HCT116 (cell line): ENCODE measurements at regions not wholly inside any gene's neighbourhood (a gene's known extent, or its start where the extent isn't known, plus 50 kb on each side); places are given as distances from the start of the nearest gene placed in this dataset.

Experiments
- ATAC-seq: fragments of 200-7000 bp; cut with Tn5 transposase; 2 replicates; pipeline ENCODE4 v1.9.1; 2020; ENCODE audit warnings: mild to moderate bottlenecking, moderate library complexity
- BruUV-seq: library from RNA; stranded (reverse); fragments of 400-500 nt; replicated peaks from 2 replicates; lab custom pipeline; 2021; lab: Mats Ljungman, UMichigan
- CTCF ChIA-PET: fragments of 300-600 bp; sonication (Branson Sonifier 250); formaldehyde crosslinking; loops from one replicate; lab custom pipeline; 2021; ENCODE audit warnings: antibody characterized with exemption; lab: Charles Lee
- POLR2A ChIA-PET: fragments of 300-600, 350-600 bp; sonication (Branson Sonifier 250); formaldehyde crosslinking; loops from one replicate; lab custom pipeline; 2021; ENCODE audit warnings: antibody characterized with exemption; lab: Charles Lee
- RAD21 ChIA-PET, 2 experiments: fragments of 300-600 bp; sonication (Branson Sonifier 250); formaldehyde crosslinking; loops; one replicate each; lab custom pipeline; 2023; ENCODE audit warnings: low total read pairs in 2 of 2; ENCODE audit not compliant: uncharacterized antibody in 2 of 2, unreplicated experiment in 2 of 2, low non-redundant PET in 1 of 2; lab: Charles Lee
- DNase-seq: peaks from one replicate; pipeline ENCODE4 v3.0.0-alpha.2; 2010; ENCODE audit warnings: low read depth, low spot score
- H2AFZ ChIP-seq: fragments of 200-600 bp; shearing (Covaris generic), sonication (generic); 2 replicates; pipeline ENCODE4 v1.6.1; 2017; ENCODE audit warnings: low read depth, mixed run types, mixed read lengths, antibody characterized with exemption, low read length; ENCODE audit not compliant: poor library complexity, severe bottlenecking
- H3K27ac ChIP-seq: 2 replicates; pipeline ENCODE4 v1.5.1; 2012; ENCODE audit warnings: low read depth, low read length
- H3K27me3 ChIP-seq: fragments of 200-600 bp; sonication (generic); 2 replicates; pipeline ENCODE4 v1.6.1; 2016; ENCODE audit warnings: mixed run types, low read length, mixed read lengths; ENCODE audit not compliant: insufficient read depth
- H3K36me3 ChIP-seq, 2 experiments: fragments of 200-500 bp in 1 of 2; fragments of 200-600 bp in 1 of 2; sonication (Bioruptor generic) in 1 of 2; sonication (generic) in 1 of 2; 2 replicates each; pipeline versions ENCODE4 v1.5.1 to v1.6.1; 2014 to 2016; ENCODE audit warnings: low read length in 2 of 2, inconsistent platforms in 1 of 2, mixed read lengths in 1 of 2, mixed run types in 1 of 2; ENCODE audit not compliant: insufficient read depth in 2 of 2, control insufficient read depth in 1 of 2
- H3K4me1 ChIP-seq, 2 experiments: fragments of 200-600 bp in 1 of 2; sonication (generic) in 1 of 2; 2 replicates each; pipeline versions ENCODE4 v1.5.1 to v1.6.1; 2012 to 2017; ENCODE audit warnings: low read length in 2 of 2, inconsistent platforms in 1 of 2, mild to moderate bottlenecking in 1 of 2, mixed read lengths in 1 of 2, mixed run types in 1 of 2, moderate library complexity in 1 of 2; ENCODE audit not compliant: insufficient read depth in 2 of 2, control insufficient read depth in 1 of 2
- H3K4me2 ChIP-seq: fragments of 200-600 bp; sonication (generic); 2 replicates; pipeline ENCODE4 v1.6.1; 2017; ENCODE audit warnings: mixed run types, low read length, mixed read lengths
- H3K4me3 ChIP-seq, 2 experiments: fragments of 200-600 bp in 1 of 2; sonication (generic) in 1 of 2; replicated peaks in 1 of 2; 2 replicates each; pipeline ENCODE4 v1.5.1; 2011 to 2016; ENCODE audit warnings: low read length in 2 of 2, control low read depth in 1 of 2, low read depth in 1 of 2, mild to moderate bottlenecking in 1 of 2, mixed read lengths in 1 of 2, mixed run types in 1 of 2
- H3K79me2 ChIP-seq: fragments of 200-600 bp; sonication (generic); 2 replicates; pipeline ENCODE4 v1.6.1; 2017; ENCODE audit warnings: mild to moderate bottlenecking, mixed run types, low read length, moderate library complexity, mixed read lengths; ENCODE audit not compliant: insufficient read depth
- H3K9ac ChIP-seq: fragments of 200-600 bp; sonication (generic); 2 replicates; pipeline ENCODE4 v1.6.1; 2016; ENCODE audit warnings: low read length, mixed read lengths
- H3K9me2 ChIP-seq: fragments of 200-600 bp; sonication (generic), shearing (Covaris generic); 2 replicates; pipeline ENCODE4 v1.6.1; 2017; ENCODE audit warnings: mixed run types, mild to moderate bottlenecking, moderate library complexity; ENCODE audit not compliant: insufficient read depth
- H3K9me3 ChIP-seq, 2 experiments: fragments of 200-500 bp in 1 of 2; fragments of 200-600 bp in 1 of 2; sonication (Bioruptor generic) in 1 of 2; sonication (generic) in 1 of 2; 2 replicates each; pipeline ENCODE4 v1.6.1; 2014 to 2017; ENCODE audit warnings: low read length in 2 of 2, mixed read lengths in 2 of 2, inconsistent platforms in 1 of 2, low read depth in 1 of 2, mild to moderate bottlenecking in 1 of 2, mixed run types in 1 of 2, moderate library complexity in 1 of 2; ENCODE audit not compliant: control insufficient read depth in 1 of 2, insufficient read depth in 1 of 2
- H4K20me1 ChIP-seq: fragments of 200-600 bp; sonication (generic), shearing (Covaris generic); 2 replicates; pipeline ENCODE4 v1.6.1; 2017; ENCODE audit warnings: mixed run types, mild to moderate bottlenecking, moderate library complexity; ENCODE audit not compliant: insufficient read depth
- CBX3 ChIP-seq: IDR thresholded peaks from 2 replicates; pipeline ENCODE4 v1.6.1; 2012; ENCODE audit warnings: low read depth
- ELF1 ChIP-seq: IDR thresholded peaks from 2 replicates; pipeline ENCODE4 v1.6.1; 2012; ENCODE audit warnings: low read depth, borderline replicate concordance
- EZH2phosphoT487 ChIP-seq: fragments of 200-600 bp; IDR thresholded peaks from 2 replicates; pipeline ENCODE4 v1.6.1; 2018; ENCODE audit warnings: antibody characterized with exemption, borderline replicate concordance
- POLR2A ChIP-seq: IDR thresholded peaks from 2 replicates; pipeline ENCODE4 v1.7.0; 2011; ENCODE audit warnings: borderline replicate concordance; ENCODE audit not compliant: insufficient read depth, insufficient read length; ENCODE audit errors: extremely low read depth
- POLR2AphosphoS5 ChIP-seq: IDR thresholded peaks from 2 replicates; pipeline ENCODE4 v1.6.1; 2011; ENCODE audit warnings: mild to moderate bottlenecking, low read depth, low read length, moderate library complexity
- RAD21 ChIP-seq: IDR thresholded peaks from 2 replicates; pipeline ENCODE4 v1.6.1; 2012; ENCODE audit warnings: low read depth, mild to moderate bottlenecking
- SIN3A ChIP-seq: IDR thresholded peaks from 2 replicates; pipeline ENCODE4 v1.6.1; 2012; ENCODE audit warnings: low read depth
- SP1 ChIP-seq: IDR thresholded peaks from 2 replicates; pipeline ENCODE4 v1.6.1; 2012; ENCODE audit warnings: low read depth
- SRF ChIP-seq: IDR thresholded peaks from 2 replicates; pipeline ENCODE4 v1.6.1; 2012; ENCODE audit warnings: low read depth
- TCF7L2 ChIP-seq: IDR thresholded peaks from 2 replicates; pipeline ENCODE4 v1.7.0; 2011; ENCODE audit warnings: borderline replicate concordance, inconsistent platforms; ENCODE audit not compliant: insufficient read depth, insufficient read length; ENCODE audit errors: extremely low read depth
- YY1 ChIP-seq: IDR thresholded peaks from 2 replicates; pipeline ENCODE4 v1.6.1; 2011; ENCODE audit warnings: low read length, low read depth, moderate library complexity, mild to moderate bottlenecking; ENCODE audit not compliant: insufficient replicate concordance; ENCODE audit errors: extremely low read depth
- ZNF274 ChIP-seq: fragments of 200-500 bp; sonication (Bioruptor generic); IDR thresholded peaks from 2 replicates; pipeline ENCODE4 v1.6.1; 2014; ENCODE audit warnings: mild to moderate bottlenecking, low read depth, low read length, inconsistent platforms
- intact Hi-C: fragments of 100-400 bp; cut with micrococcal nuclease; formaldehyde crosslinking; loops from 2 replicates; pipeline ENCODE4 v1.10.0; 2022
- TF ChIP-seq, protein P1 (sequence below): IDR thresholded peaks from 2 replicates; pipeline ENCODE4 v1.6.1; 2012

GRCh38 chr18:67865400-67865799 lies 348.9 kb upstream of the DSEL start:
- Histone ChIP-seq H3K79me2 (no peaks in the 10 kb centered on the region), H3K9me2 (no peaks in the 10 kb centered on the region), H3K9ac (no peak overlapping the region), H3K27me3 (no peaks in the 10 kb centered on the region), H3K4me1 (no peaks in the 10 kb centered on the region), H3K27ac (no peak overlapping the region), H3K9me3 (peaks cover 3 to 20% of the 10 kb centered on the region in 2 experiments; a peak in 3 of 4 replicates), H3K4me2 (no peak overlapping the region), H3K36me3 (no peaks in the 10 kb centered on the region), H3K4me3 (no peak overlapping the region), H4K20me1 (no peaks in the 10 kb centered on the region)
- ATAC-seq (no peak), DNase-seq (no peak)
- CTCF ChIA-PET, result no interaction called here
- intact Hi-C loops, result no loop called here
- POLR2A ChIA-PET, result no interaction called here
- BruUV-seq, result no TSS peak
- RAD21 ChIA-PET, result no interaction called here
- TF ChIP-seq ZNF274 (no peak), CBX3 (no peak), ELF1 (no peak), SRF (no peak), SP1 (no peak), RAD21 (no peak), POLR2A (no peak), SIN3A (no peak)
- TF ChIP-seq, protein P1, sequence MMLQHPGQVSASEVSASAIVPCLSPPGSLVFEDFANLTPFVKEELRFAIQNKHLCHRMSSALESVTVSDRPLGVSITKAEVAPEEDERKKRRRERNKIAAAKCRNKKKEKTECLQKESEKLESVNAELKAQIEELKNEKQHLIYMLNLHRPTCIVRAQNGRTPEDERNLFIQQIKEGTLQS, result no peak
- TF ChIP-seq, all 23 proteins: peak for 0
- no peak overlapping the region for H2AFZ ChIP-seq

- H3K27me3 ChIP-seq, result no peaks in the 10 kb centered on the region
- intact Hi-C loops, result no loop called here
- CTCF ChIA-PET, result no interaction called here
- H3K4me2 ChIP-seq, result no peak overlapping the region
- peaks cover 3 to 26% of the 10 kb centered on the region in 2 experiments; a peak in 3 of 4 replicates for H3K9me3 ChIP-seq
- no peaks in the 10 kb centered on the region for H3K36me3 ChIP-seq
- no peak overlapping the region for H3K27ac ChIP-seq
- no TSS peak for BruUV-seq
- no peak overlapping the region for H3K9ac ChIP-seq
- TF ChIP-seq TCF7L2 (no peak), EZH2phosphoT487 (no peak), POLR2A (no peak), YY1 (no peak), POLR2AphosphoS5 (no peak)
- no peak overlapping the region for H2AFZ ChIP-seq
- no peaks in the 10 kb centered on the region for H3K4me1 ChIP-seq
- no peak overlapping the region for H3K4me3 ChIP-seq
- H3K79me2 ChIP-seq, result no peaks in the 10 kb centered on the region
- RAD21 ChIA-PET, result no interaction called here
- H4K20me1 ChIP-seq, result no peaks in the 10 kb centered on the region
- POLR2A ChIA-PET, result no interaction called here
- H3K9me2 ChIP-seq, result no peaks in the 10 kb centered on the region
- DNase-seq (no peak), ATAC-seq (no peak)
These were observed 348.3 kb upstream of the DSEL start for GRCh38 chr18:67864677-67865340.
